ENCODE measurements at regions not wholly inside any gene's neighbourhood (a gene's known extent, or its start where the extent isn't known, plus 50 kb on each side); places are given as distances from the start of the nearest gene placed in this dataset.

GRCh38 chr10:61059636-61060035, 115.7 kb upstream of the RHOBTB1 start:
- DNase-seq (ENCODE audit: low spot score), result no peak
- Histone ChIP-seq H3K9me3 (ENCODE audit: low read depth) (no peaks in the 10 kb centered on the region), H3K27ac (no peak overlapping the region), H4K20me1 (ENCODE audit: insufficient read depth, poor library complexity, severe bottlenecking) (no peaks in the 10 kb centered on the region), H3K4me2 (no peak overlapping the region), H3K36me3 (replicated peaks; ENCODE audit: insufficient read depth, low read depth) (no peaks in the 10 kb centered on the region), H3K27me3 (no peaks in the 10 kb centered on the region), H2AFZ (no peak overlapping the region), H3K79me2 (no peaks in the 10 kb centered on the region), H3K4me3 (no peak overlapping the region), H3K9me2 (replicated peaks; ENCODE audit: insufficient read depth) (no peaks in the 10 kb centered on the region), H3K4me1 (ENCODE audit: insufficient read depth) (no peaks in the 10 kb centered on the region)
- WGBS (ENCODE audit: low lambda C conversion rate, missing lambda C conversion rate), result 96% methylated on average over 5 of the region's 5 CpGs
- TF ChIP-seq EZH2phosphoT487 (IDR thresholded peaks at IDR 0.05; ENCODE audit: low read depth, severe bottlenecking, unreplicated experiment), result no peak
- TF ChIP-seq, protein P1, sequence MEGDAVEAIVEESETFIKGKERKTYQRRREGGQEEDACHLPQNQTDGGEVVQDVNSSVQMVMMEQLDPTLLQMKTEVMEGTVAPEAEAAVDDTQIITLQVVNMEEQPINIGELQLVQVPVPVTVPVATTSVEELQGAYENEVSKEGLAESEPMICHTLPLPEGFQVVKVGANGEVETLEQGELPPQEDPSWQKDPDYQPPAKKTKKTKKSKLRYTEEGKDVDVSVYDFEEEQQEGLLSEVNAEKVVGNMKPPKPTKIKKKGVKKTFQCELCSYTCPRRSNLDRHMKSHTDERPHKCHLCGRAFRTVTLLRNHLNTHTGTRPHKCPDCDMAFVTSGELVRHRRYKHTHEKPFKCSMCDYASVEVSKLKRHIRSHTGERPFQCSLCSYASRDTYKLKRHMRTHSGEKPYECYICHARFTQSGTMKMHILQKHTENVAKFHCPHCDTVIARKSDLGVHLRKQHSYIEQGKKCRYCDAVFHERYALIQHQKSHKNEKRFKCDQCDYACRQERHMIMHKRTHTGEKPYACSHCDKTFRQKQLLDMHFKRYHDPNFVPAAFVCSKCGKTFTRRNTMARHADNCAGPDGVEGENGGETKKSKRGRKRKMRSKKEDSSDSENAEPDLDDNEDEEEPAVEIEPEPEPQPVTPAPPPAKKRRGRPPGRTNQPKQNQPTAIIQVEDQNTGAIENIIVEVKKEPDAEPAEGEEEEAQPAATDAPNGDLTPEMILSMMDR (IDR thresholded peaks at IDR 0.05; ENCODE audit: poor library complexity), result no peak
- TF ChIP-seq EZH2 (IDR thresholded peaks at IDR 0.05; ENCODE audit: borderline replicate concordance), result no peak

GRCh38 chr10:61052469-61053205, 108.7 kb upstream of the RHOBTB1 start:
- no peak for DNase-seq (ENCODE audit: low spot score)
- Histone ChIP-seq H3K79me2 (no peaks in the 10 kb centered on the region), H3K4me2 (no peak overlapping the region), H3K27me3 (no peaks in the 10 kb centered on the region), H3K4me1 (ENCODE audit: insufficient read depth) (no peaks in the 10 kb centered on the region), H3K4me3 (no peak overlapping the region), H3K9me3 (ENCODE audit: low read depth) (no peaks in the 10 kb centered on the region), H4K20me1 (ENCODE audit: insufficient read depth, poor library complexity, severe bottlenecking) (no peaks in the 10 kb centered on the region), H2AFZ (no peak overlapping the region), H3K9me2 (replicated peaks; ENCODE audit: insufficient read depth) (no peaks in the 10 kb centered on the region), H3K36me3 (replicated peaks; ENCODE audit: insufficient read depth, low read depth) (no peaks in the 10 kb centered on the region), H3K27ac (no peak overlapping the region)
- 93% methylated on average over 2 of the region's 2 CpGs for WGBS (ENCODE audit: low lambda C conversion rate, missing lambda C conversion rate)
- TF ChIP-seq, protein P1 (IDR thresholded peaks at IDR 0.05; ENCODE audit: poor library complexity), result no peak
- TF ChIP-seq EZH2 (IDR thresholded peaks at IDR 0.05; ENCODE audit: borderline replicate concordance) (no peak), EZH2phosphoT487 (IDR thresholded peaks at IDR 0.05; ENCODE audit: low read depth, severe bottlenecking, unreplicated experiment) (no peak)

- no peak overlapping the region for H3K27ac ChIP-seq
- H3K4me1 ChIP-seq (ENCODE audit: insufficient read depth), result peaks cover 6% of the 10 kb centered on the region
- no peaks in the 10 kb centered on the region for H4K20me1 ChIP-seq (ENCODE audit: insufficient read depth, poor library complexity, severe bottlenecking)
- no peak overlapping the region for H3K4me3 ChIP-seq
- H3K36me3 ChIP-seq (replicated peaks; ENCODE audit: insufficient read depth, low read depth), result no peaks in the 10 kb centered on the region
- H2AFZ ChIP-seq, result no peak overlapping the region
- H3K9me2 ChIP-seq (replicated peaks; ENCODE audit: insufficient read depth), result no peaks in the 10 kb centered on the region
- no peak overlapping the region for H3K4me2 ChIP-seq
- TF ChIP-seq EZH2 (IDR thresholded peaks at IDR 0.05; ENCODE audit: borderline replicate concordance) (no peak), EZH2phosphoT487 (IDR thresholded peaks at IDR 0.05; ENCODE audit: low read depth, severe bottlenecking, unreplicated experiment) (no peak)
- TF ChIP-seq, protein P1 (IDR thresholded peaks at IDR 0.05; ENCODE audit: poor library complexity), result no peak
- no peaks in the 10 kb centered on the region for H3K27me3 ChIP-seq
- no peaks in the 10 kb centered on the region for H3K9me3 ChIP-seq (ENCODE audit: low read depth)
- 95% methylated on average over 5 of the region's 5 CpGs for WGBS (ENCODE audit: low lambda C conversion rate, missing lambda C conversion rate)
- no peak for DNase-seq (ENCODE audit: low spot score)
- H3K79me2 ChIP-seq, result no peaks in the 10 kb centered on the region
Measured at GRCh38 chr10:61051344-61051743, 107.4 kb upstream of the RHOBTB1 start.
